ENCODE measurements at regions not wholly inside any gene's neighbourhood (a gene's known extent, or its start where the extent isn't known, plus 50 kb on each side); places are given as distances from the start of the nearest gene placed in this dataset.

- Histone ChIP-seq H3K9me3 (ENCODE audit: control extremely low read depth in 1 of 3, control insufficient read depth in 2 of 3, insufficient read depth in 1 of 3, low read length in 2 of 3) (no peaks in the 10 kb centered on the region), H3K27ac (ENCODE audit: low read length in 2 of 2) (no peak overlapping the region), H2AFZ (ENCODE audit: insufficient read depth, low read depth, low read length, poor library complexity, severe bottlenecking) (no peak overlapping the region), H3K4me1 (ENCODE audit: control insufficient read depth in 2 of 2, insufficient read depth in 2 of 2, low read length in 2 of 2) (no peaks in the 10 kb centered on the region), H3K79me2 (ENCODE audit: control insufficient read depth, insufficient read depth, low read length) (no peaks in the 10 kb centered on the region), H3K4me3 (ENCODE audit: control extremely low read depth in 1 of 5, extremely low read depth in 1 of 5, insufficient read depth in 1 of 5, low read depth in 2 of 5, low read length in 4 of 5) (no peak overlapping the region), H3K36me3 (replicated peaks in 1 of 2; ENCODE audit: control extremely low read depth in 1 of 2, control insufficient read depth in 1 of 2, extremely low read depth in 1 of 2, insufficient read depth in 2 of 2, low read length in 1 of 2) (no peaks in the 10 kb centered on the region), H4K20me1 (ENCODE audit: control insufficient read depth, insufficient read depth, low read length, poor library complexity, severe bottlenecking) (no peaks in the 10 kb centered on the region), H3K4me2 (replicated peaks; ENCODE audit: low read depth, low read length, poor library complexity, severe bottlenecking) (no peak overlapping the region), H3K9ac (ENCODE audit: low read length) (no peak overlapping the region), H3K27me3 (replicated peaks in 1 of 4; ENCODE audit: control extremely low read depth in 1 of 4, control insufficient read depth in 3 of 4, insufficient read depth in 4 of 4, low read length in 3 of 4) (no peaks in the 10 kb centered on the region)
- Mint-ChIP-seq H3K9me3 (ENCODE audit: insufficient read depth) (no peaks in the 10 kb centered on the region), H3K27ac (no peak overlapping the region), H3K4me1 (no peaks in the 10 kb centered on the region), H3K27me3 (no peaks in the 10 kb centered on the region), H3K4me3 (no peak overlapping the region)
- no peak for TF ChIP-seq CTCF (IDR thresholded peaks at IDR 0.05)
- no peak for TF ChIP-seq EZH2 (IDR thresholded peaks at IDR 0.05; ENCODE audit: borderline replicate concordance, insufficient read depth, low read depth, low read length, poor library complexity, severe bottlenecking)
- DNase-seq: no peak
- CTCF ChIA-PET: no interaction called here
- POLR2A ChIA-PET: no interaction called here
- WGBS (ENCODE audit: insufficient coverage): 71% methylated on average over 1 of the region's 2 CpGs
- intact Hi-C loops (cut with micrococcal nuclease): no loop called here
- no peak for ATAC-seq (ENCODE audit: low read depth)
Measured at GRCh38 chr12:127119600-127120140, 1147.3 kb upstream of the TMEM132C start.

- Histone ChIP-seq H2AFZ (ENCODE audit: insufficient read depth, low read depth, low read length, poor library complexity, severe bottlenecking) (no peak overlapping the region), H3K4me2 (replicated peaks; ENCODE audit: low read depth, low read length, poor library complexity, severe bottlenecking) (no peak overlapping the region), H3K27ac (ENCODE audit: low read length in 2 of 2) (no peak overlapping the region), H3K4me1 (ENCODE audit: control insufficient read depth in 2 of 2, insufficient read depth in 2 of 2, low read length in 2 of 2) (no peaks in the 10 kb centered on the region), H4K20me1 (ENCODE audit: control insufficient read depth, insufficient read depth, low read length, poor library complexity, severe bottlenecking) (no peaks in the 10 kb centered on the region), H3K36me3 (replicated peaks in 1 of 2; ENCODE audit: control extremely low read depth in 1 of 2, control insufficient read depth in 1 of 2, extremely low read depth in 1 of 2, insufficient read depth in 2 of 2, low read length in 1 of 2) (no peaks in the 10 kb centered on the region), H3K4me3 (ENCODE audit: control extremely low read depth in 1 of 5, extremely low read depth in 1 of 5, insufficient read depth in 1 of 5, low read depth in 2 of 5, low read length in 4 of 5) (no peak overlapping the region), H3K27me3 (replicated peaks in 1 of 4; ENCODE audit: control extremely low read depth in 1 of 4, control insufficient read depth in 3 of 4, insufficient read depth in 4 of 4, low read length in 3 of 4) (no peaks in the 10 kb centered on the region), H3K9me3 (ENCODE audit: control extremely low read depth in 1 of 3, control insufficient read depth in 2 of 3, insufficient read depth in 1 of 3, low read length in 2 of 3) (no peaks in the 10 kb centered on the region), H3K79me2 (ENCODE audit: control insufficient read depth, insufficient read depth, low read length) (no peaks in the 10 kb centered on the region), H3K9ac (ENCODE audit: low read length) (no peak overlapping the region)
- no CpG with 5 or more reads among the region's 3 CpGs for WGBS (ENCODE audit: insufficient coverage)
- ATAC-seq (ENCODE audit: low read depth): no peak
- H3K9me3 Mint-ChIP-seq (ENCODE audit: insufficient read depth): no peaks in the 10 kb centered on the region
- no peak overlapping the region for H3K4me3 Mint-ChIP-seq
- POLR2A ChIA-PET: no interaction called here
- H3K4me1 Mint-ChIP-seq: no peaks in the 10 kb centered on the region
- no peak overlapping the region for H3K27ac Mint-ChIP-seq
- no peak for TF ChIP-seq CTCF (IDR thresholded peaks at IDR 0.05)
- no peak for TF ChIP-seq EZH2 (IDR thresholded peaks at IDR 0.05; ENCODE audit: borderline replicate concordance, insufficient read depth, low read depth, low read length, poor library complexity, severe bottlenecking)
- DNase-seq: no peak
- CTCF ChIA-PET: no interaction called here
- intact Hi-C loops (cut with micrococcal nuclease): no loop called here
- H3K27me3 Mint-ChIP-seq: no peaks in the 10 kb centered on the region
Measured at GRCh38 chr12:127120851-127121250, 1146.1 kb upstream of the TMEM132C start.

Data from B cell (primary cell).